MM.1S (cell line): ENCODE measurements at regions not wholly inside any gene's neighbourhood (a gene's known extent, or its start where the extent isn't known, plus 50 kb on each side); places are given as distances from the start of the nearest gene placed in this dataset.

Experiments used
- DNase-seq: peaks from one replicate; pipeline ENCODE4 v3.0.0-alpha.2; 2015
- H2AFZ ChIP-seq: fragments of 300-600 bp; sonication (generic); 2 replicates; pipeline ENCODE4 v1.6.0; 2016; ENCODE audit warnings: antibody characterized with exemption, low read length
- H3F3A ChIP-seq: fragments of 300-600 bp; sonication (generic); 2 replicates; pipeline ENCODE4 v1.6.1; 2016; ENCODE audit warnings: mild to moderate bottlenecking, antibody characterized with exemption, low read length, moderate library complexity, mixed read lengths; ENCODE audit not compliant: insufficient read depth
- H3K27ac ChIP-seq: fragments of 300-600 bp; sonication (generic); 2 replicates; pipeline ENCODE4 v1.5.1; 2016; ENCODE audit warnings: mild to moderate bottlenecking, low read length
- H3K27me3 ChIP-seq: fragments of 300-600 bp; sonication (generic); replicated peaks from 2 replicates; pipeline ENCODE4 v1.6.0; 2016; ENCODE audit warnings: low read length; ENCODE audit not compliant: insufficient read depth
- H3K36me3 ChIP-seq: fragments of 300-600 bp; sonication (generic); replicated peaks from 2 replicates; pipeline ENCODE4 v1.6.1; 2016; ENCODE audit warnings: mild to moderate bottlenecking, low read length, mixed read lengths; ENCODE audit not compliant: insufficient read depth
- H3K4me1 ChIP-seq: fragments of 300-600 bp; sonication (generic); 2 replicates; pipeline ENCODE4 v1.6.1; 2016; ENCODE audit warnings: low read length, mixed read lengths
- H3K4me2 ChIP-seq: fragments of 300-600 bp; sonication (generic); 2 replicates; pipeline ENCODE4 v1.6.0; 2016; ENCODE audit warnings: low read depth, low read length
- H3K4me3 ChIP-seq: fragments of 300-600 bp; sonication (generic); 2 replicates; pipeline ENCODE4 v1.5.1; 2016; ENCODE audit warnings: low read length, mixed read lengths
- H3K79me2 ChIP-seq: fragments of 300-600 bp; sonication (generic); 2 replicates; pipeline ENCODE4 v1.6.1; 2016; ENCODE audit warnings: mixed run types, low read length, mixed read lengths
- H3K9ac ChIP-seq: fragments of 300-600 bp; sonication (generic); 2 replicates; pipeline ENCODE4 v1.6.1; 2016; ENCODE audit warnings: low read length, mixed read lengths
- H3K9me2 ChIP-seq: fragments of 300-600 bp; sonication (generic); replicated peaks from 2 replicates; pipeline ENCODE4 v1.6.1; 2016; ENCODE audit warnings: mild to moderate bottlenecking, low read length, mixed read lengths; ENCODE audit not compliant: insufficient read depth
- H3K9me3 ChIP-seq: fragments of 300-600 bp; sonication (generic); replicated peaks from 2 replicates; pipeline ENCODE4 v1.6.1; 2016; ENCODE audit warnings: mild to moderate bottlenecking, low read length, mixed read lengths; ENCODE audit not compliant: insufficient read depth
- H4K20me1 ChIP-seq: fragments of 300-600 bp; sonication (generic); 2 replicates; pipeline ENCODE4 v1.6.1; 2016; ENCODE audit warnings: mild to moderate bottlenecking, low read length, moderate library complexity, mixed read lengths; ENCODE audit not compliant: insufficient read depth
- CTCF ChIP-seq: fragments of 300-600 bp; sonication (generic); IDR thresholded peaks from 2 replicates; pipeline ENCODE4 v1.5.1; 2016; ENCODE audit warnings: antibody characterized with exemption, low read length, mixed read lengths
- EZH2 ChIP-seq: fragments of 300-600 bp; sonication (generic); optimal IDR thresholded peaks from 2 replicates; pipeline ENCODE3; 2017; ENCODE audit warnings: low read depth, mild to moderate bottlenecking, antibody characterized with exemption, low read length, mixed read lengths
- EZH2phosphoT487 ChIP-seq: fragments of 300-600 bp; sonication (generic); IDR thresholded peaks from 2 replicates; pipeline ENCODE4 v1.6.1; 2018; ENCODE audit warnings: antibody characterized with exemption, low read length

GRCh38 chr5:28254846-28255245 lies 1216.5 kb upstream of the CDH9 start:
- Histone ChIP-seq H3K4me1 (no peaks in the 10 kb centered on the region), H3K27me3 (no peaks in the 10 kb centered on the region), H3F3A (no peaks in the 10 kb centered on the region), H4K20me1 (no peaks in the 10 kb centered on the region), H3K4me3 (no peak overlapping the region), H3K4me2 (no peak overlapping the region), H3K36me3 (no peaks in the 10 kb centered on the region), H2AFZ (no peak overlapping the region), H3K27ac (no peak overlapping the region), H3K79me2 (no peaks in the 10 kb centered on the region), H3K9ac (no peak overlapping the region), H3K9me2 (no peaks in the 10 kb centered on the region), H3K9me3 (no peaks in the 10 kb centered on the region)
- DNase-seq = no peak
- TF ChIP-seq EZH2 = no peak
- TF ChIP-seq EZH2phosphoT487 = no peak
- no peak for TF ChIP-seq CTCF

GRCh38 chr5:28253431-28253830 lies 1215.0 kb upstream of the CDH9 start:
- Histone ChIP-seq H3K4me3 (no peak overlapping the region), H3K79me2 (no peaks in the 10 kb centered on the region), H3K36me3 (no peaks in the 10 kb centered on the region), H2AFZ (no peak overlapping the region), H3K27me3 (no peaks in the 10 kb centered on the region), H3K4me2 (no peak overlapping the region), H3K9me2 (no peaks in the 10 kb centered on the region), H3K4me1 (no peaks in the 10 kb centered on the region), H4K20me1 (no peaks in the 10 kb centered on the region), H3F3A (no peaks in the 10 kb centered on the region), H3K9me3 (no peaks in the 10 kb centered on the region), H3K9ac (no peak overlapping the region), H3K27ac (no peak overlapping the region)
- TF ChIP-seq CTCF (no peak), EZH2 (no peak), EZH2phosphoT487 (no peak)
- no peak for DNase-seq

GRCh38 chr5:28249771-28250415 lies 1211.5 kb upstream of the CDH9 start:
- H3K9me3 ChIP-seq = no peaks in the 10 kb centered on the region
- H3K4me1 ChIP-seq = no peaks in the 10 kb centered on the region
- H3K9ac ChIP-seq = no peak overlapping the region
- no peaks in the 10 kb centered on the region for H3F3A ChIP-seq
- DNase-seq = no peak
- TF ChIP-seq EZH2 (no peak), CTCF (no peak)
- no peak overlapping the region for H3K4me2 ChIP-seq
- H3K36me3 ChIP-seq = no peaks in the 10 kb centered on the region
- no peak overlapping the region for H3K27ac ChIP-seq
- no peaks in the 10 kb centered on the region for H4K20me1 ChIP-seq
- no peak overlapping the region for H2AFZ ChIP-seq
- H3K27me3 ChIP-seq = no peaks in the 10 kb centered on the region
- no peaks in the 10 kb centered on the region for H3K9me2 ChIP-seq
- H3K4me3 ChIP-seq = no peak overlapping the region
- H3K79me2 ChIP-seq = no peaks in the 10 kb centered on the region
